ENCODE measurements at regions not wholly inside any gene's neighbourhood (a gene's known extent, or its start where the extent isn't known, plus 50 kb on each side); places are given as distances from the start of the nearest gene placed in this dataset.

GRCh38 chr5:3351581-3352442 lies 243.8 kb upstream of the IRX1 start:
- no peaks in the 10 kb centered on the region; the same call in 1 of the 2 replicates for H3K36me3 Mint-ChIP-seq (ENCODE audit: low read depth)
- H3K27me3 Mint-ChIP-seq (ENCODE audit: insufficient read depth), result no peaks in the 10 kb centered on the region
- H3K4me3 Mint-ChIP-seq, result no peak overlapping the region
- DNase-seq, result no peak
- no peaks in the 10 kb centered on the region for H3K4me1 Mint-ChIP-seq (ENCODE audit: low read depth)
- H3K27ac Mint-ChIP-seq, result no peak overlapping the region
- peaks cover 66% of the 10 kb centered on the region for H3K9me3 Mint-ChIP-seq
- no peak for TF ChIP-seq CTCF (IDR thresholded peaks at IDR 0.05)

- TF ChIP-seq CTCF (IDR thresholded peaks at IDR 0.05), result no peak
- Mint-ChIP-seq H3K4me1 (ENCODE audit: low read depth) (no peaks in the 10 kb centered on the region), H3K36me3 (ENCODE audit: low read depth) (no peaks in the 10 kb centered on the region; the same call in 1 of the 2 replicates), H3K27me3 (ENCODE audit: insufficient read depth) (no peaks in the 10 kb centered on the region), H3K4me3 (no peak overlapping the region), H3K27ac (no peak overlapping the region), H3K9me3 (peaks cover 61% of the 10 kb centered on the region)
- no peak for DNase-seq
Measured at GRCh38 chr5:3350781-3351180, 244.9 kb upstream of the IRX1 start.

- no peak for DNase-seq
- Mint-ChIP-seq H3K9me3 (peaks cover 67% of the 10 kb centered on the region), H3K27me3 (ENCODE audit: insufficient read depth) (no peaks in the 10 kb centered on the region), H3K27ac (no peak overlapping the region), H3K36me3 (ENCODE audit: low read depth) (no peaks in the 10 kb centered on the region; the same call in 1 of the 2 replicates), H3K4me1 (ENCODE audit: low read depth) (no peaks in the 10 kb centered on the region), H3K4me3 (no peak overlapping the region)
- no peak for TF ChIP-seq CTCF (IDR thresholded peaks at IDR 0.05)
Measured at GRCh38 chr5:3349704-3350565, 245.7 kb upstream of the IRX1 start.

- DNase-seq, result no peak
- Mint-ChIP-seq H3K9me3 (peaks cover 68% of the 10 kb centered on the region), H3K27me3 (ENCODE audit: insufficient read depth) (no peaks in the 10 kb centered on the region), H3K4me1 (ENCODE audit: low read depth) (no peaks in the 10 kb centered on the region), H3K4me3 (no peak overlapping the region), H3K27ac (no peak overlapping the region), H3K36me3 (ENCODE audit: low read depth) (no peaks in the 10 kb centered on the region; the same call in 1 of the 2 replicates)
- TF ChIP-seq CTCF (IDR thresholded peaks at IDR 0.05), result no peak
Measured at GRCh38 chr5:3348576-3349535, 246.8 kb upstream of the IRX1 start.

GRCh38 chr5:3347741-3348140 lies 247.9 kb upstream of the IRX1 start:
- Mint-ChIP-seq H3K9me3 (peaks cover 66% of the 10 kb centered on the region), H3K27me3 (ENCODE audit: insufficient read depth) (no peaks in the 10 kb centered on the region), H3K4me1 (ENCODE audit: low read depth) (no peaks in the 10 kb centered on the region), H3K36me3 (ENCODE audit: low read depth) (no peaks in the 10 kb centered on the region; the same call in 1 of the 2 replicates), H3K27ac (no peak overlapping the region), H3K4me3 (no peak overlapping the region)
- TF ChIP-seq CTCF (IDR thresholded peaks at IDR 0.05), result no peak
- DNase-seq, result no peak

Data from HFFc6 (cell line).